22Rv1 (cell line): ENCODE measurements at regions not wholly inside any gene's neighbourhood (a gene's known extent, or its start where the extent isn't known, plus 50 kb on each side); places are given as distances from the start of the nearest gene placed in this dataset.

Experiments used
- CTCF ChIP-seq: fragments of 450-650 bp; IDR thresholded peaks from 2 replicates; pipeline ENCODE4 v1.5.1; 2017; ENCODE audit warnings: mild to moderate bottlenecking
- ZFX ChIP-seq: fragments of 450-650 bp; IDR thresholded peaks from 2 replicates; pipeline ENCODE4 v1.6.1; 2017; ENCODE audit warnings: antibody characterized with exemption, borderline replicate concordance

- TF ChIP-seq CTCF (no peak), ZFX (no peak)
Measured at GRCh38 chrX:110432906-110433215, 74.2 kb downstream of the RTL9 start.
